Germinal center (tissue), 1 donor: ENCODE measurements at regions not wholly inside any gene's neighbourhood (a gene's known extent, or its start where the extent isn't known, plus 50 kb on each side); places are given as distances from the start of the nearest gene placed in this dataset.

ENCODE experiments used
- DNase-seq: peaks from one replicate; pipeline ENCODE4 v3.0.0; 2012; ENCODE audit warnings: mixed read lengths, low spot score

GRCh38 chr7:85659364-85659763 lies 472.5 kb upstream of the SEMA3D start:
- no peak for DNase-seq

DNA sequence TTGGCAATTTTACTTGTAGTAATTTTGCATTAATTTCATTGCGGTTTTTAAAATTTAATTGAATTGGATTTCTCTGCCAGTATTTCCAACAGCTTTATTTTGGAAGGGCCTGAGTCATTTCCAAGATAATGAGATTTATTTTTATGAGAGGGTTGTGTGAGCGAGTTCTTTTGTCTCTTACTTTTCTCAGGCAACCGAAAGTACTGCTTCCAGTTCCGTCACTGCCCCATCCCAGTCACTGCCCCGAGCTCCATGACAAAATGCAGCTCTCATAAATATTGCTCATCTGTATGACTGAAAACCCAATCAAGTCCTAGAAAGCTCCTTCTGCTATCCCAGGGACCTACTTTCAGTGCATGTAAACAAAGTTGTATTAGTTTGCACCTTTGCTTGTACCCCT lies 468.4 kb upstream of the SEMA3D start:
- no peak for DNase-seq

DNA sequence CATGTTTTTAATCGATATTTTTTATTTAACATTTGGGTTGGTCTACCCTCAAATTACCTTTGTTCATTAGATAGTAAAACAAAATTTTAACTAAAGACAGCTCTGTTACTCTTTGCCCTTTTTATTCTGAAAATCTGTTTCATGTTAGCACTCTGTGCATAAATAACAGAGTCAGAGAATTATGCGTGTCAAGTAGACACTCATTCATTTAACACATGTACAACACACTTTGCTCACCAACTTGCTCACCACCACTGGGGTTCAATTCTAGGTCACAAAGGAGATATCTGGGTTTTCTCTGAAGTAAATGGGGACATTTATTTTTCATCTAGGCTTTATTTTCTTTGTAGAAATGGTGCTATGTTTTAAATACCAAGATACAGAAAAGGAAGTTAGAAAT lies 457.4 kb upstream of the SEMA3D start:
- no peak for DNase-seq

- no peak for DNase-seq
Measured at GRCh38 chr7:85641331-85641730, 454.5 kb upstream of the SEMA3D start.

DNA sequence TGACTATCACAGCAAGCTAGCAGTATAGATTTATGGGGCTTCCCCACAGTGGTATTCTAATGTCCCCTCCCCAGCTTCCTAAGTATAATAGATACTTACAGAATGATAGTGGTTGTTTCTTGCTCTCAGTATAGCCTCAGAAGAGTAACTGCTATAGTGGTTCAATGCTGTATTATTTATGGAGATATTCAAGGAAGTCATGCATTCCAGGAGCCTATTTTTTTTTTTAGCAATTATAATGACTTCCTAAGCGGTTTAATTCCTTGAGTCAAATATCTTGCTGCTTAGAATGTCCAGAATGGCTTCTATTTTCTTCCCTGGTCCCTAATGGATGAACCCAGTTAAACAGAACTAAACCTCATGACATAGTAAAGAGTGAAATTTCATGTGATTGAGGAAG lies 451.5 kb upstream of the SEMA3D start:
- DNase-seq, result no peak

GRCh38 chr7:85634951-85635350 lies 448.1 kb upstream of the SEMA3D start:
- DNase-seq, result no peak

DNA sequence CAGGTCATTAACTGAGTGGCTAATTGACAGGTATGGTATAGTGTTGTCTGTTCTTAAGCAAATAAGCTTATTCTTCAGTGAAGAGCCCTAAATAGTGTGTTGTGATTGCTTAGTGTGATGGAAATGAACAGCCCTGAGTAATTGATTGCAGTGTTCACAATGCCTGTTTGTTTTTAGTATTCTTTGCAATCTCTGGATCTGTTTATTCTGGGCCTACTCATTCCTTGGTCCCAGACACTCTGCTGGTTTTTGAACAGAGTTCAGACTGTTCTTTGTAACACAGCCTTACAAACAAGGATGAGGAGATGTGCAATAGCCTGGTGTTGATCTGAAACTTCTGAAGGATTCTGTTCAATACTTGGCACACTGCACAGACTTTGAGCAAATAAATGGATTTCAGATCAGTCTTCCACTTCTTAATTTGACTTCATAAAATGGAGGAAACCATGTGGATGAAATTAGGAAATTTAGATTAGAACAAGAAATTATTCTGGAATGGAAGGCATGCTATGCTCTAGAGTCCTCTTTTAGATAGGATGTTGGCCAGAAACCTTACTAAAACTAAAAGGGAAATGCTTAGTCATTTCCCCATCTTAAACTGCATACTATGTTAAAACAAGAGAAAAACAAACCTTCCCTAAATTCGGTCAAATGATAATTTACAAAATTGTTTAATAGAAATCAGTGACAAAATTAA lies 444.2 kb upstream of the SEMA3D start:
- no peak for DNase-seq

GRCh38 chr7:85627791-85628586 lies 441.1 kb upstream of the SEMA3D start:
- no peak for DNase-seq

GRCh38 chr7:85622059-85622458 lies 435.2 kb upstream of the SEMA3D start:
- no peak for DNase-seq

GRCh38 chr7:85620936-85621685 lies 434.3 kb upstream of the SEMA3D start:
- no peak for DNase-seq

GRCh38 chr7:85619236-85619635 lies 432.4 kb upstream of the SEMA3D start:
- DNase-seq, result no peak

DNA sequence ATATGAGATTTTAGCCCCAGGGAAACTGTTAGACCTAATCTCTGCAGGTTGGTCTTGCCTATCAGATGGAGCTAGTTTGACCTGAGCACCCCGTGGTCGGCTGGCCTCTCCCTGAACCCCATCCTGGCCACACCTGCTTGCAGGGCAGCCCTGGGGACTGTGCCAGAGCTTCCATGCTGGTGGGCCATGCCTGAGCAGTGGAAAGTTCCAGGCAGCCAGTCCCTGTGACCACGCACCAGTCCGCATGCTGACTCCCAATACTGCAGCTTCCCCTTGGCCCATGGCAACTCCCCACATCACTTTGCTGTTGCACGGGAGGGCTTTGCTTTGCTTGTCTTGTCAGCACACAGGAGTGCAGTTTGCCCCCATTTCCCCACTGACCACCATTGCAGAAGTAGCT lies 427.8 kb upstream of the SEMA3D start:
- no peak for DNase-seq

DNA sequence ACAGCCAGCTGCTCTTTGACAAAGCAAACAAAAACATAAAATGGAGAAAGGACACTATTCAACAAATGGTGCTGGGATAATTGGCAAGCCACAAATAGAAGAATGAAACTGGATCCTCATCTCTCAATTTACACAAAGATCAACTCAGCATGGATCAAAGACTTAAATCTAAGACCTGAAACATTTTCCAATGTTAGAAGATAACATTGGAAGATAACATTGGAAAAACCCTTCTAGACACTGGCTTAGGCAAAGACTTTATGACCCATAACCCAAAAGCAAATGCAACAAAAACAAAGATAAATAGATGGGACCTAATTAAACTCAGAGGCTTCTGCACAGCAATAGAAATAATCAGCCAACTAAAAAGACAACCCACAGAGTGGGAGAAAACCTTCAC lies 425.7 kb upstream of the SEMA3D start:
- DNase-seq, result no peak

GRCh38 chr7:85608804-85609203 lies 421.9 kb upstream of the SEMA3D start:
- DNase-seq, result no peak

- DNase-seq, result no peak
Measured at GRCh38 chr7:85602196-85602595, 415.3 kb upstream of the SEMA3D start.

DNA sequence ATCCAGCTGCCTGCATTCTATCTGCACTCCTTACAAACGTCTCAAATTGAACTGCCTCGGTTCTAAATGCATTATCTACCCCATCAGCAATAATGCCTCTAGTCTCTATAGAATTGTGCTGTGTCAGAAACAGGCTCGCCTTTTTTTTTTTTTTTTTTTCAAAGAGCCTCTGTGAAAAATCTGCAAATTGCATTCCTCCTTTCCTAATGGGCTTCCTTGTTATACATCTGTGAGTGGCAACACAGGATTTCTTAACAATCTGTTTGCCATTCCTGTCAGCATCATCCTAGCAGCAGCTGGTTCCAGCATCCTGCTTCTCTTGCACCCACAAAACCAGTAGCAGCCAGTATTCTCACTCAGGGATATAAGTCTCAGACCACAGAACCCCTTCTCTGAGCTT lies 413.5 kb upstream of the SEMA3D start:
- no peak for DNase-seq

GRCh38 chr7:85596827-85597226 lies 410.0 kb upstream of the SEMA3D start:
- no peak for DNase-seq

- no peak for DNase-seq
Measured at GRCh38 chr7:85595750-85596178, 408.9 kb upstream of the SEMA3D start.

DNA sequence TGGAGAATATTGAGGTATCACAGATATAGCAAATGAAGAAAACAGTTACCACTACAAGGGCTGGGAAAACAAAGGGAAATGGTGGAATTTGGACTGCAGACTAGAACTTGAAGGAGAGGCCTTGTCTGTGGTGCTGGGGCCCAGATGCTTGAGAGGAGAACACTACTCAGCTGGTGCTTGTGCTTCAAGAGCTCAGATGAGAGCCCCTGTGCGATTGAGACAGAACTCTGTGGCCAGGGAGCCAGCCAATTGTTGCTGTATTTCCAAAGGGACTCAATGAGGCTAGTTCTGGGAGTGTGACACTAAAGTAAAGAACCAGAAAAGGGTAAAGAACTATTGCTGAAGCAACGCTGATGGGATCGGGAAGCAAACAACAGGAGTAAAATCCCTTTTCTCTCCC lies 406.5 kb upstream of the SEMA3D start:
- DNase-seq, result no peak

- DNase-seq, result no peak
Measured at GRCh38 chr7:85587785-85588184, 400.9 kb upstream of the SEMA3D start.

- DNase-seq, result no peak
Measured at GRCh38 chr7:85586091-85586490, 399.2 kb upstream of the SEMA3D start.

- DNase-seq, result no peak
Measured at GRCh38 chr7:85583131-85583953, 396.5 kb upstream of the SEMA3D start.
